ENCODE measurements at regions not wholly inside any gene's neighbourhood (a gene's known extent, or its start where the extent isn't known, plus 50 kb on each side); places are given as distances from the start of the nearest gene placed in this dataset.

DNA sequence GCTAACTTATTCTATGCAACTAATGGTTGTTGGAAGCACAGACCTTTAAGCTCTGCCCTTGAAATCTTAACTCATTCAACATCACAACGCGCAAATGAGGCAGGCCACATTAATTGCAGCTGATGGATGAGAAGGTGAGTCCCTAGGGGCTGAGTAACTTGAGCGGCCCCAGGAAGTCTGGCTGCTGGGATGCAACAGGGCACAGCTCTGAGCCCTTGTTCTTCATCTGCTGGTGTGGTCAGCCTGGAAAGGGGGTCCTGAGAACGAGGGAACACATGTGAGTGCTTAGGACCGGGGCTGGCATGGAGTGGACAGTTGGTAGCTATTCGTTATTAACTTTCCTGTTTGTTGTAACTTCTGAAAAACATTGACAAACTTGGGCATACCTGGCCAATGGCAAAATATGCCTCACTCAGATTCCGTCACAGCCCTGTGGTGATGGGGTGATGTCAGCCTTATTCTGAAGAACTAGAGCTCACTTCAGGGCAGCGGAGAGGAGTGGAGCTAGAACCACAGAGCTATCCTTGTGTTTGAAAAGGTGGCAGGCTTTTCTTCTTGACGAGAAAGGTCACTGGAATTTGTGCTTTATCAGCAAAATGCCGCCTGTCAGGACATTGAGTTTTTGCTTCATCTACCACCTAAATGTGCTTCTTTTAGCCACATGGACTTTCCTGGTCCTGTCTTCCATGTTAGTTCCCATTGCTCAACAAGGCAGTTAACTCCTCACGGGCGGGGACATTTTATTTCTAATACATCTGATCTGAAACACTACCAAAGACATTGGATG lies 145.9 kb upstream of the FHL2 start:
- Histone ChIP-seq H3K4me3 (ENCODE audit: low read depth in 1 of 2, low read length in 2 of 2) (no peak overlapping the region), H3K4me2 (ENCODE audit: insufficient read depth, low read length) (no peak overlapping the region), H3K36me3 (ENCODE audit: insufficient read depth, low read length) (no peaks in the 10 kb centered on the region), H3K4me1 (ENCODE audit: insufficient read depth, low read length) (no peaks in the 10 kb centered on the region), H3K27me3 (ENCODE audit: insufficient read depth, low read length, poor library complexity) (no peaks in the 10 kb centered on the region), H4K20me1 (ENCODE audit: insufficient read depth, low read length) (no peaks in the 10 kb centered on the region), H2AFZ (ENCODE audit: low read depth, low read length) (no peak overlapping the region), H3K9me3 (ENCODE audit: insufficient read depth, low read length, severe bottlenecking) (no peaks in the 10 kb centered on the region), H3K27ac (ENCODE audit: low read length) (no peak overlapping the region), H3K9ac (ENCODE audit: low read depth, low read length) (no peak overlapping the region), H3K79me2 (ENCODE audit: insufficient read depth, low read length) (no peaks in the 10 kb centered on the region)
- DNase-seq (no peak), ATAC-seq (ENCODE audit: insufficient read depth, low read depth) (no peak)
- TF ChIP-seq, protein P1, sequence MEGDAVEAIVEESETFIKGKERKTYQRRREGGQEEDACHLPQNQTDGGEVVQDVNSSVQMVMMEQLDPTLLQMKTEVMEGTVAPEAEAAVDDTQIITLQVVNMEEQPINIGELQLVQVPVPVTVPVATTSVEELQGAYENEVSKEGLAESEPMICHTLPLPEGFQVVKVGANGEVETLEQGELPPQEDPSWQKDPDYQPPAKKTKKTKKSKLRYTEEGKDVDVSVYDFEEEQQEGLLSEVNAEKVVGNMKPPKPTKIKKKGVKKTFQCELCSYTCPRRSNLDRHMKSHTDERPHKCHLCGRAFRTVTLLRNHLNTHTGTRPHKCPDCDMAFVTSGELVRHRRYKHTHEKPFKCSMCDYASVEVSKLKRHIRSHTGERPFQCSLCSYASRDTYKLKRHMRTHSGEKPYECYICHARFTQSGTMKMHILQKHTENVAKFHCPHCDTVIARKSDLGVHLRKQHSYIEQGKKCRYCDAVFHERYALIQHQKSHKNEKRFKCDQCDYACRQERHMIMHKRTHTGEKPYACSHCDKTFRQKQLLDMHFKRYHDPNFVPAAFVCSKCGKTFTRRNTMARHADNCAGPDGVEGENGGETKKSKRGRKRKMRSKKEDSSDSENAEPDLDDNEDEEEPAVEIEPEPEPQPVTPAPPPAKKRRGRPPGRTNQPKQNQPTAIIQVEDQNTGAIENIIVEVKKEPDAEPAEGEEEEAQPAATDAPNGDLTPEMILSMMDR (IDR thresholded peaks at IDR 0.05; ENCODE audit: borderline replicate concordance, extremely low read depth, low read length, poor library complexity, severe bottlenecking): no peak
- no peak for TF ChIP-seq EZH2 (IDR thresholded peaks at IDR 0.05; ENCODE audit: borderline replicate concordance, low read depth, low read length, severe bottlenecking)

- Histone ChIP-seq H4K20me1 (ENCODE audit: insufficient read depth, low read length) (no peaks in the 10 kb centered on the region), H3K27me3 (ENCODE audit: insufficient read depth, low read length, poor library complexity) (peaks cover 5% of the 10 kb centered on the region), H2AFZ (ENCODE audit: low read depth, low read length) (no peak overlapping the region), H3K4me3 (ENCODE audit: low read depth in 1 of 2, low read length in 2 of 2) (no peak overlapping the region), H3K4me2 (ENCODE audit: insufficient read depth, low read length) (no peak overlapping the region), H3K79me2 (ENCODE audit: insufficient read depth, low read length) (no peaks in the 10 kb centered on the region), H3K36me3 (ENCODE audit: insufficient read depth, low read length) (no peaks in the 10 kb centered on the region), H3K9ac (ENCODE audit: low read depth, low read length) (no peak overlapping the region), H3K9me3 (ENCODE audit: insufficient read depth, low read length, severe bottlenecking) (no peaks in the 10 kb centered on the region), H3K27ac (ENCODE audit: low read length) (no peak overlapping the region), H3K4me1 (ENCODE audit: insufficient read depth, low read length) (no peaks in the 10 kb centered on the region)
- no peak for TF ChIP-seq EZH2 (IDR thresholded peaks at IDR 0.05; ENCODE audit: borderline replicate concordance, low read depth, low read length, severe bottlenecking)
- TF ChIP-seq, protein P1 (IDR thresholded peaks at IDR 0.05; ENCODE audit: borderline replicate concordance, extremely low read depth, low read length, poor library complexity, severe bottlenecking): no peak
- ATAC-seq (ENCODE audit: insufficient read depth, low read depth): no peak
- no peak for DNase-seq
These were observed 142.6 kb upstream of the FHL2 start for GRCh38 chr2:105541189-105542050.

- Histone ChIP-seq H3K9ac (ENCODE audit: low read depth, low read length) (no peak overlapping the region), H3K4me2 (ENCODE audit: insufficient read depth, low read length) (no peak overlapping the region), H3K27me3 (ENCODE audit: insufficient read depth, low read length, poor library complexity) (peaks cover 5% of the 10 kb centered on the region), H4K20me1 (ENCODE audit: insufficient read depth, low read length) (no peaks in the 10 kb centered on the region), H3K36me3 (ENCODE audit: insufficient read depth, low read length) (no peaks in the 10 kb centered on the region), H2AFZ (ENCODE audit: low read depth, low read length) (no peak overlapping the region), H3K9me3 (ENCODE audit: insufficient read depth, low read length, severe bottlenecking) (no peaks in the 10 kb centered on the region), H3K4me1 (ENCODE audit: insufficient read depth, low read length) (no peaks in the 10 kb centered on the region), H3K79me2 (ENCODE audit: insufficient read depth, low read length) (no peaks in the 10 kb centered on the region), H3K27ac (ENCODE audit: low read length) (no peak overlapping the region), H3K4me3 (ENCODE audit: low read depth in 1 of 2, low read length in 2 of 2) (no peak overlapping the region)
- no peak for TF ChIP-seq EZH2 (IDR thresholded peaks at IDR 0.05; ENCODE audit: borderline replicate concordance, low read depth, low read length, severe bottlenecking)
- TF ChIP-seq, protein P1 (IDR thresholded peaks at IDR 0.05; ENCODE audit: borderline replicate concordance, extremely low read depth, low read length, poor library complexity, severe bottlenecking): no peak
- ATAC-seq (ENCODE audit: insufficient read depth, low read depth): no peak
- no peak for DNase-seq
These were observed 141.8 kb upstream of the FHL2 start for GRCh38 chr2:105540642-105541041.
